ENCODE measurements at regions not wholly inside any gene's neighbourhood (a gene's known extent, or its start where the extent isn't known, plus 50 kb on each side); places are given as distances from the start of the nearest gene placed in this dataset.

- Histone ChIP-seq H3K9me3 (ENCODE audit: control insufficient read depth in 4 of 4, low read length in 3 of 4) (no peaks in the 10 kb centered on the region), H3K4me1 (ENCODE audit: control insufficient read depth in 4 of 4, insufficient read depth in 4 of 4, low read length in 3 of 4) (peaks cover 0 to 4% (median 0%) of the 10 kb centered on the region in 4 donors), H3K36me3 (ENCODE audit: control insufficient read depth in 4 of 4, insufficient read depth in 3 of 4, low read depth in 1 of 4, low read length in 3 of 4) (no peaks in the 10 kb centered on the region), H3K4me3 (ENCODE audit: low read depth in 1 of 3, low read length in 3 of 3) (no peak overlapping the region), H3K9ac (ENCODE audit: low read depth in 1 of 2, low read length in 2 of 2) (no peak overlapping the region), H3K27ac (ENCODE audit: low read depth in 1 of 2, low read length in 2 of 2) (no peak overlapping the region), H3K27me3 (ENCODE audit: control insufficient read depth in 4 of 4, insufficient read depth in 4 of 4, low read length in 3 of 4) (no peaks in the 10 kb centered on the region)
- WGBS: 86% methylated on average over 2 of the region's 2 CpGs
- TF ChIP-seq JUND (IDR thresholded peaks at IDR 0.05) (no peak), HNF4A (conservative IDR thresholded peaks at IDR 0.05) (no peak), CTCF (IDR thresholded peaks at IDR 0.05; ENCODE audit: low read depth, low read length, missing input control) (no peak)
- no peak for DNase-seq (ENCODE audit: low spot score)
These were observed 352.9 kb downstream of the CYRIA start for GRCh38 chr2:16312771-16313170.

- WGBS: 65% methylated on average over 8 of the region's 8 CpGs
- no peak for TF ChIP-seq TAF1 (conservative IDR thresholded peaks at IDR 0.05)
- no peak for TF ChIP-seq FOXA1 (IDR thresholded peaks at IDR 0.05)
- TF ChIP-seq GABPA (IDR thresholded peaks at IDR 0.05 in 1 of 2, conservative IDR thresholded peaks at IDR 0.05 in 1 of 2): no peak
- no peak for TF ChIP-seq ZBTB33 (IDR thresholded peaks at IDR 0.05)
- TF ChIP-seq REST (IDR thresholded peaks at IDR 0.05): no peak
- no peak for TF ChIP-seq HNF4G (IDR thresholded peaks at IDR 0.05)
- TF ChIP-seq RXRA (IDR thresholded peaks at IDR 0.05): no peak
- TF ChIP-seq SP1 (IDR thresholded peaks at IDR 0.05): no peak
- TF ChIP-seq HNF4A (conservative IDR thresholded peaks at IDR 0.05): no peak
- TF ChIP-seq NR2F2 (IDR thresholded peaks at IDR 0.05): no peak
- Histone ChIP-seq H3K9ac (ENCODE audit: low read depth in 1 of 2, low read length in 2 of 2) (no peak overlapping the region), H3K36me3 (ENCODE audit: control insufficient read depth in 4 of 4, insufficient read depth in 3 of 4, low read depth in 1 of 4, low read length in 3 of 4) (no peaks in the 10 kb centered on the region), H3K27ac (ENCODE audit: low read depth in 1 of 2, low read length in 2 of 2) (no peak overlapping the region), H3K9me3 (ENCODE audit: control insufficient read depth in 4 of 4, low read length in 3 of 4) (no peaks in the 10 kb centered on the region), H3K4me1 (ENCODE audit: control insufficient read depth in 4 of 4, insufficient read depth in 4 of 4, low read length in 3 of 4) (no peaks in the 10 kb centered on the region), H3K4me3 (ENCODE audit: low read depth in 1 of 3, low read length in 3 of 3) (no peak overlapping the region), H3K27me3 (ENCODE audit: control insufficient read depth in 4 of 4, insufficient read depth in 4 of 4, low read length in 3 of 4) (no peaks in the 10 kb centered on the region)
- DNase-seq (ENCODE audit: low spot score): no peak
These were observed 353.9 kb downstream of the CYRIA start for GRCh38 chr2:16311521-16312440.
